Testis (tissue), 2 donors: ENCODE measurements at regions not wholly inside any gene's neighbourhood (a gene's known extent, or its start where the extent isn't known, plus 50 kb on each side); places are given as distances from the start of the nearest gene placed in this dataset.

ENCODE experiments used
- DNase-seq: peaks from one replicate; pipeline ENCODE4 v3.0.0-alpha.2; 2019
- H3K27ac ChIP-seq, 2 donors: fragments of 200-600 bp; sonication (generic); one replicate each; pipeline ENCODE4 v1.5.1; 2019
- H3K27me3 ChIP-seq: fragments of 200-600 bp; sonication (generic); one replicate; pipeline ENCODE4 v1.5.1; 2019
- H3K36me3 ChIP-seq: fragments of 200-600 bp; sonication (generic); one replicate; pipeline ENCODE4 v1.5.1; 2017; ENCODE audit warnings: low read depth; ENCODE audit errors: missing control alignments
- H3K4me1 ChIP-seq: fragments of 200-600 bp; sonication (generic); one replicate; pipeline ENCODE4 v1.5.1; 2019
- H3K4me3 ChIP-seq, 2 donors: fragments of 200-600 bp; sonication (generic); one replicate each; pipeline ENCODE4 v1.5.1; 2017 to 2019
- H3K9me3 ChIP-seq: fragments of 200-600 bp; sonication (generic); one replicate; pipeline ENCODE4 v1.5.1; 2017
- POLR2A ChIP-seq: fragments of 450-650 bp; IDR thresholded peaks from one replicate; pipeline ENCODE4 v1.6.1; 2017; ENCODE audit warnings: antibody characterized with exemption, mild to moderate bottlenecking, moderate library complexity
- WGBS, 2 donors: methylation state at CpG; one replicate each; pipeline ENCODE4 v1.1.5; 2018; 5-methylcytosine and 5-hydroxymethylcytosine counted together
- intact Hi-C: fragments of 100-400 bp; cut with DNase I; formaldehyde crosslinking; loops from one replicate; pipeline ENCODE4 v1.15.1; 2023; ENCODE audit warnings: low total_unique reads
- TF ChIP-seq, protein P1 (sequence below), 3 experiments: fragments of 450-650 bp in 2 of 3; fragments of 200-600 bp in 1 of 3; sonication (generic) in 1 of 3; IDR thresholded peaks; one replicate each; pipeline ENCODE4 v1.5.1; 2016 to 2019; ENCODE audit warnings: antibody characterized with exemption in 3 of 3, mild to moderate bottlenecking in 2 of 3, moderate library complexity in 1 of 3

DNA sequence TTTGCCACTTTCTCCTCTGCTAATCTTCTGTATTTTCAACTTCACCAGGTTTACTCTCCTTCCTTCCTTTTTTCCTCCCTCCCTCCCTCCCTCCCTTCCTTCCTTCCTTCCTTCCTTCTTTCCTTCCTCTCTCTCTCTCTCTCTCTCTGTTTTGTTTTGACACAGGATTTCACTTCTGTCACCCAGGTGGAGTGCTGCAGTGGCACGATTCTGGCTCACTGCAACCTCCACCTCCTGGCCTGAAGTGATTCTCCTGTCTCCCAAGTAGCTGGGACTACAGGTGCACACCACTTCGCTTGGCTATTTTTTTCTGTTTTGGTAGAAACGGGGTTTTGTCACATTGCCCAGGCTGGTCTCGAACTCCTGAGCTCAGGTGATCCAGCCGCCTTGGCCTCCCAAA lies 181.2 kb upstream of the BTG1 start:
- Histone ChIP-seq H3K27me3 (no peaks in the 10 kb centered on the region), H3K4me1 (no peaks in the 10 kb centered on the region), H3K36me3 (no peaks in the 10 kb centered on the region), H3K27ac (no peak overlapping the region), H3K4me3 (no peak overlapping the region), H3K9me3 (no peaks in the 10 kb centered on the region)
- intact Hi-C loops: no loop called here
- TF ChIP-seq POLR2A: no peak
- TF ChIP-seq, protein P1, sequence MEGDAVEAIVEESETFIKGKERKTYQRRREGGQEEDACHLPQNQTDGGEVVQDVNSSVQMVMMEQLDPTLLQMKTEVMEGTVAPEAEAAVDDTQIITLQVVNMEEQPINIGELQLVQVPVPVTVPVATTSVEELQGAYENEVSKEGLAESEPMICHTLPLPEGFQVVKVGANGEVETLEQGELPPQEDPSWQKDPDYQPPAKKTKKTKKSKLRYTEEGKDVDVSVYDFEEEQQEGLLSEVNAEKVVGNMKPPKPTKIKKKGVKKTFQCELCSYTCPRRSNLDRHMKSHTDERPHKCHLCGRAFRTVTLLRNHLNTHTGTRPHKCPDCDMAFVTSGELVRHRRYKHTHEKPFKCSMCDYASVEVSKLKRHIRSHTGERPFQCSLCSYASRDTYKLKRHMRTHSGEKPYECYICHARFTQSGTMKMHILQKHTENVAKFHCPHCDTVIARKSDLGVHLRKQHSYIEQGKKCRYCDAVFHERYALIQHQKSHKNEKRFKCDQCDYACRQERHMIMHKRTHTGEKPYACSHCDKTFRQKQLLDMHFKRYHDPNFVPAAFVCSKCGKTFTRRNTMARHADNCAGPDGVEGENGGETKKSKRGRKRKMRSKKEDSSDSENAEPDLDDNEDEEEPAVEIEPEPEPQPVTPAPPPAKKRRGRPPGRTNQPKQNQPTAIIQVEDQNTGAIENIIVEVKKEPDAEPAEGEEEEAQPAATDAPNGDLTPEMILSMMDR (IDR thresholded peaks at IDR 0.05): no peak
- DNase-seq: no peak
- 96 to 98% methylated on average over 5 of the region's 5 CpGs for WGBS, 2 donors

DNA sequence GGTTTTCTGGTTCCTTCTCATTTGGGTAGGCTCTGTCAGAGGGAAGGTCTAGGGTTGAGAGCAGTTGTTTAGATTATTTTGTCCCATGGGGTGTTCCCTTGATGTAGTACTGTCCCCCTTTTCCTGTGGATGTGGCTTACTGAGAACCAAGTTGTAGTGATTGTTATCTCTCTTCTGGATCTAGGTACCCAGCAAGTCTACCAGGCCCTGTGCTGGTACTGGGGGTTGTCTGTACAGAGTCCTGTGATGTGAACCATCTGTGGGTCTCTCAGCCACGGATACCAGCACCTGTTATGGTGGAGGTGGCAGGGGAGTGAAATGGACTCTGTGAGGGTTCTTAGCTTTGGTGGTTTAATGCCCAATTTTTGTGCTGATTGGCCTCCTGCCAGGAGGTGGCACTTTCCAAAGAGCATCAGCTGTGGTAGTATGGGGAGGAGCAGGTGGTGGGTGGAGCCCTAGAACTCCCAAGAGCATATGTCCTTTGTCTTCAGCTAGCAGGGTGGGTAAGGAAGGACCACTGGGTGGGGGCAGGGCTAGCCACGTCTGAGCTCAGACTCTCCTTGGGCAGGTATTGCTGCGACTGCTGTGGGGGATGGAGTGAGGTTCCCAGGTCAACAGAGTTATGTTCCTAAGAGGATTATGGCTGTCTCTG lies 179.3 kb upstream of the BTG1 start:
- H3K4me1 ChIP-seq: no peaks in the 10 kb centered on the region
- TF ChIP-seq, protein P1 (IDR thresholded peaks at IDR 0.05): no peak
- no peak for TF ChIP-seq POLR2A
- 90 to 100% methylated on average over 3 of the region's 3 CpGs for WGBS, 2 donors
- intact Hi-C loops: no loop called here
- H3K9me3 ChIP-seq: no peaks in the 10 kb centered on the region
- no peaks in the 10 kb centered on the region for H3K27me3 ChIP-seq
- DNase-seq: no peak
- no peak overlapping the region for H3K27ac ChIP-seq
- no peaks in the 10 kb centered on the region for H3K36me3 ChIP-seq
- no peak overlapping the region for H3K4me3 ChIP-seq

DNA sequence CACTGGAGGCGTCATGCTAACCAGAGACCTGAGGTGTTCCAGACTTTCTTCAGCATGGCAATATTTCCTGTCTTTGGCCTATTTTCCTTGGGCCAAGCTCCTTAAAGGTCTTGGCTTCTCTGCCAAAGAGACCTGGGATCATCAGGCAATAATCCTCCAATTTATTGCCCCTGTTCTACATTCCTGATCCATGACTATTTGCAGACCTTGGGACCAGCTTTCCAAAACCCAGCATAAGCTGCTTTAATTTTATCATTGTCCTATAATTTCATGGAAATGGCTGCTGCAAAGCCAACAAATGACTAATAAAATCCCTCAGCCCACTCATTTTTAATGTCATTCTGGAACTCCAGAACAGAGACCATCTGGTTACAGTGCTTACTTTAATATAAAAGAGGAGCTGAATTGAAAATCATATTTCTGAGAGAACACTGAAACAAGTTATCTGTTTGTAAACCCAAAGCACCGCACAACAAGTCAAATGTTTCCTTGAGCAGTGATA lies 166.9 kb upstream of the BTG1 start:
- TF ChIP-seq, protein P1 (IDR thresholded peaks at IDR 0.05): no peak
- no peak for TF ChIP-seq POLR2A
- 79 to 81% methylated on average over 2 of the region's 2 CpGs for WGBS, 2 donors
- H3K27me3 ChIP-seq: no peaks in the 10 kb centered on the region
- no peaks in the 10 kb centered on the region for H3K36me3 ChIP-seq
- DNase-seq: no peak
- H3K9me3 ChIP-seq: no peaks in the 10 kb centered on the region
- H3K27ac ChIP-seq: no peak overlapping the region
- H3K4me3 ChIP-seq: no peak overlapping the region
- H3K4me1 ChIP-seq: no peaks in the 10 kb centered on the region
- intact Hi-C loops: no loop called here

DNA sequence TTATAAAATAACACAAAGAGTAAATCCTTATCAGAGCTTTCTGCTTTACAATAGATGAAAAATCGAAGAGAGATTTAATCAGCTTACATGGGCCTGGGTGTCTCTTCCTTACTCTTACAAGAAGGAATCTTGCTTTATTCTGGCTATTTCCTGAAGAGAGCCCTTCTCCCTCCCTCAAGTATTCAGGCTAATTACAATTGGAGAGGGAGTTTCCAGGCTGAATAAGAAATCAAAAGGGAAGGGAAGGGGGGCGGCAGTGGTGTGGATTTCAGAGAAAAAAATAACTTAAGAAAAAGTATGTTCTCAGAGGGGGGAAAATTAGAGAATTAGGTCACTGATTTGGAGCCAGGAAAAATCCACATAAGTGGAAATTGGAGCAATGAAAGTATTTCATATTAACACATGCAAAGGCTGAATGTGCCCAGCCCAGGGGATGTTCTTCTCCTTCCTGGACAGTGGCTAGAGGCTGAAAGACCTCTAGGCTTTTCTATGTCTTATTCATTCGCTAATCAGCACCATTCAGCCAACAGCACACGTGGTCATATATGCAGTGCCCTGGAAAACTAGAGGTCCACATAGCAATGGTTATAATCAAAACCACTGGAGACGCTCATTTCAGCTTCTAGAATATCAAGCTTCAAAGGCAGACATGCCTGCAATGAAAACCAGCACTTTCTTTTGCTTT lies 158.9 kb upstream of the BTG1 start:
- 48 to 53% methylated on average over 5 of the region's 5 CpGs for WGBS, 2 donors
- Histone ChIP-seq H3K27ac (no peak overlapping the region), H3K36me3 (no peaks in the 10 kb centered on the region), H3K4me1 (no peaks in the 10 kb centered on the region), H3K9me3 (no peaks in the 10 kb centered on the region), H3K27me3 (no peaks in the 10 kb centered on the region), H3K4me3 (no peak overlapping the region)
- TF ChIP-seq POLR2A: no peak
- TF ChIP-seq, protein P1 (IDR thresholded peaks at IDR 0.05): no peak
- intact Hi-C loops: no loop called here
- DNase-seq: no peak
